Right lobe of liver (tissue), 4 donors: ENCODE measurements at regions not wholly inside any gene's neighbourhood (a gene's known extent, or its start where the extent isn't known, plus 50 kb on each side); places are given as distances from the start of the nearest gene placed in this dataset.

Source experiments
- CTCF ChIP-seq, 4 donors: fragments of 200-600 bp in 3 of 4; fragments of 450-650 bp in 1 of 4; IDR thresholded peaks; one replicate each; pipeline versions ENCODE4 v1.5.1 to v1.8.0; 2016 to 2022; ENCODE audit warnings: antibody characterized with exemption in 4 of 4, mild to moderate bottlenecking in 2 of 4
- POLR2A ChIP-seq: fragments of 450-650 bp; IDR thresholded peaks from one replicate; pipeline ENCODE4 v1.6.1; 2017; ENCODE audit warnings: antibody characterized with exemption, mild to moderate bottlenecking
- donor health status: DM: no; HTN: no; CAD: no.
- donor health status: DM: no; HTN: no; CAD: no.
- donor health status: DM: no; HTN: yes; CAD: no.

- TF ChIP-seq POLR2A (no peak), CTCF (IDR thresholded peaks at IDR 0.05) (no peak)
These were observed 299.3 kb downstream of the ENC1 start for GRCh38 chr5:74341221-74341620.
